ENCODE measurements at regions not wholly inside any gene's neighbourhood (a gene's known extent, or its start where the extent isn't known, plus 50 kb on each side); places are given as distances from the start of the nearest gene placed in this dataset.
A peak's percentile ranks its signal among the peaks of the same experiment; 100 is the strongest.

DNA sequence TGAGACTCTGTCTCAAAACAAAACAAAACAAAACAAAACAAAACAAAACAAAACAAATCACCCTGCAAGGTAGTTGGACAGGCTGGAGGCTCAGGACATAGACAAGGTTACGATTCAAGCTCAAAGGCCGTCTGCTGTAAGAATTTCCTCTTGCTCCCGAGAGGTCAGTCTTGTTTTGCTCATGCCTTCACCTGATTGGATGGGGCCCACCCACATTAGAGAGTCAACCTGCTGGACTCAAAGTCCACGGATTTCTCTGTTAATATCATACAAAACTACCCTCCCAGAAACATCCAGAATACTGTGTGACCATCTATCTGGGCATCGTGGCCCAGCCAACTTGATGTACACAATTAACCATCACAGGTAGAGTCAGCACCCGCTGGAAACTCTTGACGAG is 330.0 kb upstream of the EEF2KMT start:
- Histone ChIP-seq H3K9ac (ENCODE audit: insufficient read depth, low read depth, low read length) (no peak overlapping the region), H3K36me3 (replicated peaks in 1 of 2; ENCODE audit: control insufficient read depth in 1 of 2, insufficient read depth in 2 of 2, low read length in 2 of 2) (no peaks in the 10 kb centered on the region), H4K20me1 (ENCODE audit: insufficient read depth, low read length) (no peaks in the 10 kb centered on the region; the same call in 1 of the 2 replicates), H3K27ac (ENCODE audit: extremely low read length, insufficient read depth, low read length) (no peak overlapping the region), H3K4me1 (ENCODE audit: insufficient read depth, low read length) (0 out of 2 replicates have a peak, but pooled peaks cover 8% of the 10 kb centered on the region), H2AFZ (ENCODE audit: low read length) (no peak overlapping the region), H3K9me3 (ENCODE audit: low read length) (no peaks in the 10 kb centered on the region), H3K4me2 (ENCODE audit: low read depth, low read length) (no peak overlapping the region), H3K79me2 (ENCODE audit: insufficient read depth, low read length) (no peaks in the 10 kb centered on the region), H3K4me3 (replicated peaks in 1 of 3; ENCODE audit: insufficient read depth in 1 of 3, low read depth in 2 of 3, low read length in 3 of 3) (no peak overlapping the region), H3K27me3 (ENCODE audit: control insufficient read depth in 1 of 2, insufficient read depth in 2 of 2, low read length in 2 of 2) (peaks cover 0 to 11% of the 10 kb centered on the region in 2 experiments; a peak in 1 of 5 replicates)
- in situ Hi-C loops (cut with HindIII; ENCODE audit: extremely low pct_ligation_motif_present, low pct_unique_long_range_greater_than_20kb) = no loop called here
- intact Hi-C loops (cut with micrococcal nuclease; ENCODE audit: unreplicated experiment) = no loop called here
- ChIA-PET POLR2A (no interaction called here), CTCF (ENCODE audit: low intra/inter-chr PET ratio, low total read pairs) (no interaction called here)
- no peak for DNase-seq (ENCODE audit: low spot score)
- FAIRE-seq = no peak
- BruUV-seq (replicated peaks) = no TSS peak
- WGBS (ENCODE audit: low lambda C conversion rate) = 19% methylated on average over 7 of the region's 7 CpGs
- ATAC-seq = no peak
- TF ChIP-seq CREB1 (IDR thresholded peaks at IDR 0.05) = no peak
- TF ChIP-seq CREB1 (CRISPR knock-in tag; IDR thresholded peaks at IDR 0.05) = no peak
- TF ChIP-seq, protein P1, sequence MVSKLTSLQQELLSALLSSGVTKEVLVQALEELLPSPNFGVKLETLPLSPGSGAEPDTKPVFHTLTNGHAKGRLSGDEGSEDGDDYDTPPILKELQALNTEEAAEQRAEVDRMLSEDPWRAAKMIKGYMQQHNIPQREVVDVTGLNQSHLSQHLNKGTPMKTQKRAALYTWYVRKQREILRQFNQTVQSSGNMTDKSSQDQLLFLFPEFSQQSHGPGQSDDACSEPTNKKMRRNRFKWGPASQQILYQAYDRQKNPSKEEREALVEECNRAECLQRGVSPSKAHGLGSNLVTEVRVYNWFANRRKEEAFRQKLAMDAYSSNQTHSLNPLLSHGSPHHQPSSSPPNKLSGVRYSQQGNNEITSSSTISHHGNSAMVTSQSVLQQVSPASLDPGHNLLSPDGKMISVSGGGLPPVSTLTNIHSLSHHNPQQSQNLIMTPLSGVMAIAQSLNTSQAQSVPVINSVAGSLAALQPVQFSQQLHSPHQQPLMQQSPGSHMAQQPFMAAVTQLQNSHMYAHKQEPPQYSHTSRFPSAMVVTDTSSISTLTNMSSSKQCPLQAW (CRISPR knock-in tag; IDR thresholded peaks at IDR 0.05) = no peak

DNA sequence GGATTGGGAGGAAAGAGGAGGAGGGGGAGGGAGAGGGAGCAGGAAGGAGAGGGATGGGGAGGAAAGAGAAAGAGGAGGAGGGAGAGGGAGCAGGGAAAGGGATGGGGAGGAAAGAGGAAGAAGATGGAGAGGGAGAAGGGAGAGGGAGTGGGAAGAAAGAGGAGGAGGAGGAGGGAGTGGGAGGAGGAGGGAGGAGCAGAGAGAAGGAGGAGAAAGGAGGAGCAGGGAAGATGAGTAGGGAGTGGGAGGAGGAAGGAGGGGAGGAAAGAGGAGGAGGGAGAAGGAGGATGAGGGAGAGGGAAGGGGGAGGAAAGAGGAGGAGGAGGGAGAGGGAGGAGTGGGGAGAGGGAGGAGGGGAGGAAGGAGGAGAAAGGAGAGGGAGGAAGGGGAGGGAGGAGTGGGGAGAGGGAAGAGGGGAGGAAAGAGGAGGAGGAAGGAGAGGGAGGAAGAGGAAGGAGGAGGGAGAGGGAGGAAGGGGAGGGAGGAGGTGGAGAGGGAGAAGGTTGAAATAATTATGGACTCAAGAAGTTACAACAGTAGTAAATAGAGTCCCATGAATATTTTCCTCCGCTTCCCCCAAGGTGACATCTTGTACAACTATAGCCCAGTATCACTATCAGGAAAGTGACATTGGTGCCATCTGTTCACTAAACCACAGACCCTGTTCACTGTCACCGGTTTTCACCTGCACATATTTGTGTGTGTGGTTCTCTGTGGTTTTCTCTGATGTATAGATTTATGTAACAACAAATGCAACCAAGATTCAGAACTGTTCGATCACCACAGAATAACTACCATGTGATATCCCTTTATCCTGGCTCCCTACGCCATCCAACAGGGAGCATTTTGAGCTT is 325.3 kb upstream of the EEF2KMT start:
- intact Hi-C loops (cut with micrococcal nuclease; ENCODE audit: unreplicated experiment) (no loop called here), in situ Hi-C loops (cut with HindIII; ENCODE audit: extremely low pct_ligation_motif_present, low pct_unique_long_range_greater_than_20kb) (no loop called here)
- no peaks in the 10 kb centered on the region for H3K79me2 ChIP-seq (ENCODE audit: insufficient read depth, low read length)
- H3K27me3 ChIP-seq (ENCODE audit: control insufficient read depth in 1 of 2, insufficient read depth in 2 of 2, low read length in 2 of 2) = peaks cover 0 to 20% of the 10 kb centered on the region in 2 experiments; a peak in 2 of 5 replicates
- 3% methylated on average over 4 of the region's 4 CpGs for WGBS (ENCODE audit: low lambda C conversion rate)
- H3K36me3 ChIP-seq (replicated peaks in 1 of 2; ENCODE audit: control insufficient read depth in 1 of 2, insufficient read depth in 2 of 2, low read length in 2 of 2) = no peaks in the 10 kb centered on the region
- POLR2A ChIA-PET = no interaction called here
- H4K20me1 ChIP-seq (ENCODE audit: insufficient read depth, low read length) = no peaks in the 10 kb centered on the region
- no TSS peak for BruUV-seq (replicated peaks)
- ATAC-seq = peak; percentile 17; the same call in 2 of the 3 replicates
- no peak overlapping the region for H2AFZ ChIP-seq (ENCODE audit: low read length)
- H3K4me3 ChIP-seq (replicated peaks in 1 of 3; ENCODE audit: insufficient read depth in 1 of 3, low read depth in 2 of 3, low read length in 3 of 3) = no peak overlapping the region
- DNase-seq (ENCODE audit: low spot score) = no peak
- H3K9me3 ChIP-seq (ENCODE audit: low read length) = no peaks in the 10 kb centered on the region
- no peak overlapping the region for H3K9ac ChIP-seq (ENCODE audit: insufficient read depth, low read depth, low read length)
- CTCF ChIA-PET (ENCODE audit: low intra/inter-chr PET ratio, low total read pairs) = no interaction called here
- H3K27ac ChIP-seq (ENCODE audit: extremely low read length, insufficient read depth, low read length) = no peak overlapping the region
- no peak for FAIRE-seq
- 0 out of 2 replicates have a peak, but pooled peaks cover 6% of the 10 kb centered on the region for H3K4me1 ChIP-seq (ENCODE audit: insufficient read depth, low read length)
- no peak overlapping the region for H3K4me2 ChIP-seq (ENCODE audit: low read depth, low read length)
- TF ChIP-seq HNRNPK (IDR thresholded peaks at IDR 0.05; ENCODE audit: low read depth, low read length, poor library complexity, severe bottlenecking) = peak; percentile 64
- TF ChIP-seq PCBP1 (IDR thresholded peaks at IDR 0.05; ENCODE audit: borderline replicate concordance, low read depth, low read length) = peak; percentile 91
- TF ChIP-seq, protein P2, sequence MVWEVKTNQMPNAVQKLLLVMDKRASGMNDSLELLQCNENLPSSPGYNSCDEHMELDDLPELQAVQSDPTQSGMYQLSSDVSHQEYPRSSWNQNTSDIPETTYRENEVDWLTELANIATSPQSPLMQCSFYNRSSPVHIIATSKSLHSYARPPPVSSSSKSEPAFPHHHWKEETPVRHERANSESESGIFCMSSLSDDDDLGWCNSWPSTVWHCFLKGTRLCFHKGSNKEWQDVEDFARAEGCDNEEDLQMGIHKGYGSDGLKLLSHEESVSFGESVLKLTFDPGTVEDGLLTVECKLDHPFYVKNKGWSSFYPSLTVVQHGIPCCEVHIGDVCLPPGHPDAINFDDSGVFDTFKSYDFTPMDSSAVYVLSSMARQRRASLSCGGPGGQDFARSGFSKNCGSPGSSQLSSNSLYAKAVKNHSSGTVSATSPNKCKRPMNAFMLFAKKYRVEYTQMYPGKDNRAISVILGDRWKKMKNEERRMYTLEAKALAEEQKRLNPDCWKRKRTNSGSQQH (CRISPR knock-in tag; IDR thresholded peaks at IDR 0.05; ENCODE audit: low read depth) = no peak
- TF ChIP-seq TAF1 (CRISPR knock-in tag; IDR thresholded peaks at IDR 0.05) = no peak
- TF ChIP-seq, protein P3, sequence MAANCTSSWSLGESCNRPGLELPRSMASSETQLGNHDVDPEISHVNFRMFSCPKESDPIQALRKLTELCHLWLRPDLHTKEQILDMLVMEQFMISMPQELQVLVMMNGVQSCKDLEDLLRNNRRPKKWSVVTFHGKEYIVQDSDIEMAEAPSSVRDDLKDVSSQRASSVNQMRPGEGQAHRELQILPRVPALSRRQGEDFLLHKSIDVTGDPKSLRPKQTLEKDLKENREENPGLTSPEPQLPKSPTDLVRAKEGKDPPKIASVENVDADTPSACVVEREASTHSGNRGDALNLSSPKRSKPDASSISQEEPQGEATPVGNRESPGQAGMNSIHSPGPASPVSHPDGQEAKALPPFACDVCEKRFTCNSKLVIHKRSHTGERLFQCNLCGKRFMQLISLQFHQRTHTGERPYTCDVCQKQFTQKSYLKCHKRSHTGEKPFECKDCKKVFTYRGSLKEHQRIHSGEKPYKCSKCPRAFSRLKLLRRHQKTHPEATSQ (CRISPR knock-in tag; IDR thresholded peaks at IDR 0.05; ENCODE audit: borderline replicate concordance) = no peak
- TF ChIP-seq FOXA1 (IDR thresholded peaks at IDR 0.05) = 0 out of 2 replicates have a peak, but pooled peaks have one; percentile 25
- TF ChIP-seq FOXA1 (CRISPR knock-in tag; IDR thresholded peaks at IDR 0.05) = no peak
- TF ChIP-seq, protein P4, sequence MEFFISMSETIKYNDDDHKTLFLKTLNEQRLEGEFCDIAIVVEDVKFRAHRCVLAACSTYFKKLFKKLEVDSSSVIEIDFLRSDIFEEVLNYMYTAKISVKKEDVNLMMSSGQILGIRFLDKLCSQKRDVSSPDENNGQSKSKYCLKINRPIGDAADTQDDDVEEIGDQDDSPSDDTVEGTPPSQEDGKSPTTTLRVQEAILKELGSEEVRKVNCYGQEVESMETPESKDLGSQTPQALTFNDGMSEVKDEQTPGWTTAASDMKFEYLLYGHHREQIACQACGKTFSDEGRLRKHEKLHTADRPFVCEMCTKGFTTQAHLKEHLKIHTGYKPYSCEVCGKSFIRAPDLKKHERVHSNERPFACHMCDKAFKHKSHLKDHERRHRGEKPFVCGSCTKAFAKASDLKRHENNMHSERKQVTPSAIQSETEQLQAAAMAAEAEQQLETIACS (CRISPR knock-in tag; IDR thresholded peaks at IDR 0.05) = no peak
- peak; percentile 97 for TF ChIP-seq PCBP2 (optimal IDR thresholded peaks at IDR 0.05; ENCODE audit: low read depth, low read length, poor library complexity, severe bottlenecking)

Measured in HepG2 (cell line).